Hepatocyte (in vitro differentiated cells): ENCODE measurements at regions not wholly inside any gene's neighbourhood (a gene's known extent, or its start where the extent isn't known, plus 50 kb on each side); places are given as distances from the start of the nearest gene placed in this dataset.

Source experiments
- EZH2 ChIP-seq: fragments of 200-600 bp; sonication (generic); IDR thresholded peaks from 2 replicates; pipeline ENCODE4 v1.6.1; 2016; ENCODE audit warnings: antibody characterized with exemption, mild to moderate bottlenecking, borderline replicate concordance
- EZH2phosphoT487 ChIP-seq: fragments of 200-600 bp; sonication (generic); IDR thresholded peaks from one replicate; pipeline ENCODE4 v1.6.1; 2018; ENCODE audit warnings: antibody characterized with exemption, mild to moderate bottlenecking, low read depth, moderate library complexity; ENCODE audit not compliant: unreplicated experiment, severe bottlenecking
- TF ChIP-seq, protein P1 (sequence below): fragments of 200-600 bp; sonication (generic); IDR thresholded peaks from 2 replicates; pipeline ENCODE4 v1.5.1; 2016; ENCODE audit warnings: antibody characterized with exemption, mild to moderate bottlenecking; ENCODE audit not compliant: poor library complexity

DNA sequence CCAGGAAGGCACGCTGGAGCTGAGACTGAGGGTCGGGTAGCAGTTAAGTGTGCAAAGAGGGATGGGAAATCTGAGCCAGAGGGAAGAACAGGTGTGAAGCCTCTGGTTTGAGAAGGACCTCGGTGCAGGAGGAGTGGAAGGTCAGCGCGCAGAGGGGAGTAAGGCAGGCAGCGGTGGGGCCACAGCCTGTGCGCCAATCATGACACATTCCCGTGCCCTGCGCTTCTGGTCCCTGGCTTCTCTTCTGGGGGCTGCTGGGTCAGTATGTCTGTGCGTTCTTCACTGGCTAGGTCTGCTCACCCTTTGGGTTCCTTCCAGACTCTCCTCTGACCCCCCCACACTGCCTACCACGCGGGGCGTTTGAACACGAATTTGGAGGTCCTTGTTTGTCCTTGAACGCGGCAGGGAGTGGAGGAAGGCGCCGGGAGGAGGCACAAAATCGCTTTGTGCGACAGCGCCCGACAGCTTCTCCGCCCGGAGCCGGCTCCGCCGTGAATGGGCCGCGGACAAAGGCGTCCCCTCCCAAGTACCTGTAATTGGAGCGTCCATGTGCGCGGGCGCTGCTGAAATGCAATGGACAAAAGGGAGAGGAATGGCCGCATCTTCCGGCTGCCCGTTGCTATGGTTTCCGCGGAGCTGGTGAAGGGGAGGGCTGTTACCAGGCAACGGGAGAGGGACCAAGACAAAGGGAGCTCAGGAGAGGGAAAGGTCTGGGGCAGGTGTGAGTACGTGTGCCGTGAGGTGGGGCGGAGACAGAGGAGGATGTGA, 207.2 kb upstream of the SRRM4 start:
- TF ChIP-seq, protein P1, sequence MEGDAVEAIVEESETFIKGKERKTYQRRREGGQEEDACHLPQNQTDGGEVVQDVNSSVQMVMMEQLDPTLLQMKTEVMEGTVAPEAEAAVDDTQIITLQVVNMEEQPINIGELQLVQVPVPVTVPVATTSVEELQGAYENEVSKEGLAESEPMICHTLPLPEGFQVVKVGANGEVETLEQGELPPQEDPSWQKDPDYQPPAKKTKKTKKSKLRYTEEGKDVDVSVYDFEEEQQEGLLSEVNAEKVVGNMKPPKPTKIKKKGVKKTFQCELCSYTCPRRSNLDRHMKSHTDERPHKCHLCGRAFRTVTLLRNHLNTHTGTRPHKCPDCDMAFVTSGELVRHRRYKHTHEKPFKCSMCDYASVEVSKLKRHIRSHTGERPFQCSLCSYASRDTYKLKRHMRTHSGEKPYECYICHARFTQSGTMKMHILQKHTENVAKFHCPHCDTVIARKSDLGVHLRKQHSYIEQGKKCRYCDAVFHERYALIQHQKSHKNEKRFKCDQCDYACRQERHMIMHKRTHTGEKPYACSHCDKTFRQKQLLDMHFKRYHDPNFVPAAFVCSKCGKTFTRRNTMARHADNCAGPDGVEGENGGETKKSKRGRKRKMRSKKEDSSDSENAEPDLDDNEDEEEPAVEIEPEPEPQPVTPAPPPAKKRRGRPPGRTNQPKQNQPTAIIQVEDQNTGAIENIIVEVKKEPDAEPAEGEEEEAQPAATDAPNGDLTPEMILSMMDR = no peak
- TF ChIP-seq EZH2 = no peak
- TF ChIP-seq EZH2phosphoT487 = no peak
